CD4-positive, CD25-positive, alpha-beta regulatory T cell (primary cell): ENCODE measurements at regions not wholly inside any gene's neighbourhood (a gene's known extent, or its start where the extent isn't known, plus 50 kb on each side); places are given as distances from the start of the nearest gene placed in this dataset.

Source experiments
- ATAC-seq, 2 donors: fragments of 150-1000 bp; cut with Tn5 transposase; one replicate each; pipeline ENCODE4 v1.10.0; 2021; ENCODE audit warnings: low read depth in 2 of 2, moderate number of reproducible peaks in 2 of 2, moderate library complexity in 1 of 2
- DNase-seq, 3 donors: peaks; one replicate each; pipeline versions ENCODE4 v3.0.0 to v3.0.0-alpha.2; 2012 to 2022; ENCODE audit warnings: mixed read lengths in 1 of 3
- H3K27ac ChIP-seq: one replicate; pipeline ENCODE4 v1.7.0; 2013; ENCODE audit warnings: mild to moderate bottlenecking, low read length; ENCODE audit not compliant: insufficient read depth, poor library complexity, severe bottlenecking
- H3K27me3 ChIP-seq: one replicate; pipeline ENCODE4 v1.7.0; 2013; ENCODE audit warnings: low read length; ENCODE audit not compliant: control insufficient read depth, insufficient read depth
- H3K36me3 ChIP-seq: one replicate; pipeline ENCODE4 v1.7.0; 2013; ENCODE audit warnings: mild to moderate bottlenecking, low read length, moderate library complexity; ENCODE audit not compliant: control insufficient read depth, insufficient read depth
- H3K4me1 ChIP-seq: 2 replicates; pipeline ENCODE4 v1.7.0; 2013; ENCODE audit warnings: mild to moderate bottlenecking, low read length; ENCODE audit not compliant: insufficient read depth, control insufficient read depth, poor library complexity, severe bottlenecking
- H3K4me3 ChIP-seq: one replicate; pipeline ENCODE4 v1.7.0; 2013; ENCODE audit warnings: low read depth, mild to moderate bottlenecking, low read length, moderate library complexity
- H3K9me3 ChIP-seq, 2 experiments: 1 replicate in 1 of 2; 2 replicates in 1 of 2; pipeline ENCODE4 v1.7.0; 2013; ENCODE audit warnings: low read length in 2 of 2, mild to moderate bottlenecking in 1 of 2, moderate library complexity in 1 of 2; ENCODE audit not compliant: control insufficient read depth in 2 of 2
- H3K27ac Mint-ChIP-seq, 3 donors: one replicate each; pipeline ENCODE4 v1.8.0; 2020 to 2022; ENCODE audit warnings: mild to moderate bottlenecking in 3 of 3, mixed read lengths in 3 of 3, moderate library complexity in 2 of 3
- H3K27me3 Mint-ChIP-seq: one replicate; pipeline ENCODE4 v1.8.0; 2022; ENCODE audit warnings: mild to moderate bottlenecking, mixed read lengths
- H3K36me3 Mint-ChIP-seq: one replicate; pipeline ENCODE4 v1.8.0; 2020; ENCODE audit warnings: mixed read lengths
- H3K4me1 Mint-ChIP-seq, 4 donors: one replicate each; pipeline ENCODE4 v1.8.0; 2020 to 2022; ENCODE audit warnings: mixed read lengths in 4 of 4, mild to moderate bottlenecking in 1 of 4
- H3K4me3 Mint-ChIP-seq, 4 donors: one replicate each; pipeline ENCODE4 v1.8.0; 2020 to 2022; ENCODE audit warnings: mild to moderate bottlenecking in 4 of 4, mixed read lengths in 4 of 4, moderate library complexity in 3 of 4
- H3K9me3 Mint-ChIP-seq, 7 donors: one replicate each; pipeline ENCODE4 v1.8.0; 2020 to 2022; ENCODE audit warnings: mixed read lengths in 7 of 7, mild to moderate bottlenecking in 3 of 7, moderate library complexity in 2 of 7

DNA sequence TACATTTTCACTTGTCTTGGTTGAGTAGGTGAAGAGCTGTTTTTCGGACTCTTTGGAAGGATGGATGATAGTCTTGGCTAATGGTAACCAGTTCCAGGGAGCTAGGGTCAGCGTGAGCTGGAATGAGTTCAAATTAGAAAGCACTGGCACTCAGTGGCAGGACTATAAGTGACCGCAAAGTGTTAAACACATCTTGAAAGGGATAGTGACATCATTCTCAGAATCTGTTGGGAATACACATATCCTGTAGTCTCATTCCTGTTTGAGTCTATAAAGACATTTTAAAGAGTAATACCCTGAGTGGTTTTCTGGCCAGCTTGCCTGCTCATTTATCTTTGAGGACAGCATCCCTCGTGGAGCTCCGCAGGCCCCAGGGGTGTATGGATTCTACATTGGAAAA is 56.7 kb upstream of the TMEM248 start:
- H3K4me3 ChIP-seq = no peak overlapping the region
- no peak overlapping the region for H3K27ac ChIP-seq
- Mint-ChIP-seq H3K27ac (peak overlapping the region in 1 of 3 donors; percentile 3), H3K36me3 (peaks cover 41% of the 10 kb centered on the region), H3K27me3 (no peaks in the 10 kb centered on the region), H3K4me1 (peaks cover 0 to 12% (median 10%) of the 10 kb centered on the region in 4 donors), H3K4me3 (no peak overlapping the region), H3K9me3 (no peaks in the 10 kb centered on the region)
- no peaks in the 10 kb centered on the region for H3K27me3 ChIP-seq
- DNase-seq (no peak), ATAC-seq (no peak)
- H3K9me3 ChIP-seq = no peaks in the 10 kb centered on the region
- H3K4me1 ChIP-seq = peaks cover 12% of the 10 kb centered on the region
- no peaks in the 10 kb centered on the region for H3K36me3 ChIP-seq

DNA sequence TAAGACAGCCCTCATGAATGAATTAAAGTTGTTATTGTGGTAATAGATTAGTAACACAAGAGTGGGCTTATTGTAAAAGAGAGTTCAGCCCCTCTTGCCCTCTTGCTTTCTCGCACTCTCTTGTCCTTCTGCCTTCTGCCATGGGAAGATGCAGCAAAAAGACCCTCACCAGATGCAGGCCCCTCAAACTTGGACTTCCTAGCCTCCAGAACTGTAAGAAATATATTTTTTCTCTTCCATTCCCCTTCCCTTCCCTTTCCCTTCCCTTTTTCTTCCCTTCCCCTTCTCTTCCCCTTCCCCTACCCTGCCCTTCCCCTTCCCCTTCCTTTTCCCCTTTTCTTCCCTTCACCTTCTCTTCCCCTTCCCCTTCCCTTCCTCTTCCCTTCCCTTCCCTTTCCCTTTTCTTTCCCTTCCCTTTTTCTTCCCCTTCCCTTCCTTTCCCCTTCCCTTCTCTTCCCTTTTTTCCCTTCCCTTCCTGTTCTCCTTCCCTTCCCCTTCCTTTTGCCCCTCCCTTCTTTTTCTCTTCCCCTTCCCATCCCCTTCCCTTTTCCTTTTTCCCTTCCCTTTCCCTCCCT is 55.6 kb upstream of the TMEM248 start:
- peaks cover 1% of the 10 kb centered on the region for H3K4me1 ChIP-seq
- H3K4me3 ChIP-seq = no peak overlapping the region
- no peaks in the 10 kb centered on the region for H3K9me3 ChIP-seq
- no peak overlapping the region for H3K4me3 Mint-ChIP-seq
- H3K27ac ChIP-seq = no peak overlapping the region
- H3K9me3 Mint-ChIP-seq = no peaks in the 10 kb centered on the region
- no peaks in the 10 kb centered on the region for H3K27me3 Mint-ChIP-seq
- peaks cover 0 to 1% (median under 1%) of the 10 kb centered on the region in 4 donors for H3K4me1 Mint-ChIP-seq
- H3K36me3 Mint-ChIP-seq = peaks cover 38% of the 10 kb centered on the region
- ATAC-seq (no peak), DNase-seq (no peak)
- no peaks in the 10 kb centered on the region for H3K27me3 ChIP-seq
- peaks cover 3% of the 10 kb centered on the region for H3K36me3 ChIP-seq
- H3K27ac Mint-ChIP-seq = peak overlapping the region in 2 of 3 donors; percentile 1 to 3

DNA sequence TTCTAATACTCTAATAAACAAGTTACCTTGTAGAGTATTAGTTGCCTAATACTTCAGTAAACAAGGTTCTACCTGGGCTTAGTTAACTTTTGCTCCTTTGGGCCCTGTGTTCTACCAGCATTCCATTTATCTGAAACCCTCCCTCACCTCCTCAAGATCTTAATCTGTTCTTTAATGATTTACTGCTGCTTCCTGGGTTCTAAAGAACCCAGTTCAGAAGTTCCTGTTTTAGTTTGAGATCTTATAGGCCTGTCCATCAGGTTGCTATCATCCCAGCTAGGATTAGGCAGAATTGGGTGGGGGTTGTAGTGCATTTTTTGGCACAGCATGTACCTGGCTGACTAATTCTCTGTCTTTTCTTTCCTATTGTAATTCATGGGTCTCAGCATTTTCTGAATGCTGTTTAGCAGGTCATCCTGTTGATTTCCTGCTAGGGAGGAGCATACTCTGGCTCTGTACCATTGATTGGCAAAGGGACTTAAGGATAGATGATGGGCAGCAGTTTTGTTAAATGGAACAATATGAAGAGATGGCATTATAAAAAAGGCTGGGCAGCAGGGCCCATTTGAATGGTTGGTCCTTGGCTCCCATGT is 53.7 kb upstream of the TMEM248 start:
- H3K27me3 Mint-ChIP-seq = no peaks in the 10 kb centered on the region

DNA sequence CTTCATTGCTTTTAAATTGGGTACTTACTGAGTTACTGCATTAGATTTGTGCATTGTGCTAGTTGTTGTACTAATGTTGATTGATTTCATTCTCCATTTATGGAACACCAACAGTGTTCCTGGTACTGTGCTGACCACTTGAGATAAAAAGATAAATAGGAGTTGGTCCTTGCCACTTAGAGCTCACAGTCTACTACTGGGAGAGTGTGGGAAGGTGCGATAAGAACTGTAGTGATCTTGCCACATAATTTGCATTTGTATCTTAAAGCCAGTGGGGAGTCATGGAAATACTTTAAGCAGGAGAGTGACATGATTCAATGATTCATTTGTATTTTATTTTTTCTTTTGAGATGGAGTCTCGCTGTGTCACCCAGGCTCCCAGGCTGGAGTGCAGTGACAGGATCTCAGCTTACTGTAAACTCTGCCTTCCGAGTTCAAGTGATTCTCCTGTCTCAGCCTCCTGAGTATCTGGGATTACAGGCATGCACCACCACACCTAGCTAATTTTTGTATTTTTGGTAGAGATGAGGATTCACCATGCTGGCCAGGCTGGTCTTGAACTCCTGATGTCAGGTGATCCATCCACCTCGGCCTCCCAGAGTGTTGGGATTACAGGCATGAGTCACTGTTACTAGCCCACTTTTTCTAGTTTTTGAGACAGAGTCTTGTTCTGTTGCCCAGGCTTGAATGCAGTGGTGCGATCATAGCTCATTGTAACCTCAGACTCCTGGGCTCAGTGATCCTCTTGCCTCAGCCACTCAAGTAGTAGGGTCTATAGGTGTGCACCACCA is 51.2 kb upstream of the TMEM248 start:
- no peak overlapping the region for H3K4me3 ChIP-seq
- no peaks in the 10 kb centered on the region for H3K9me3 ChIP-seq
- Mint-ChIP-seq H3K4me1 (no peaks in the 10 kb centered on the region), H3K36me3 (peaks cover 36% of the 10 kb centered on the region), H3K4me3 (no peak overlapping the region), H3K27ac (no peak overlapping the region), H3K27me3 (no peaks in the 10 kb centered on the region), H3K9me3 (no peaks in the 10 kb centered on the region)
- H3K27me3 ChIP-seq = no peaks in the 10 kb centered on the region
- DNase-seq = no peak
- no peak for ATAC-seq
- no peak overlapping the region for H3K27ac ChIP-seq
- H3K36me3 ChIP-seq = peaks cover 6% of the 10 kb centered on the region
- H3K4me1 ChIP-seq = no peaks in the 10 kb centered on the region

More for the DNA sequence above, 53.7 kb upstream of the TMEM248 start:
- Histone ChIP-seq H3K4me1 (no peaks in the 10 kb centered on the region), H3K27ac (no peak overlapping the region), H3K9me3 (no peaks in the 10 kb centered on the region), H3K27me3 (no peaks in the 10 kb centered on the region), H3K36me3 (peaks cover 6% of the 10 kb centered on the region), H3K4me3 (no peak overlapping the region)
- no peaks in the 10 kb centered on the region for H3K4me1 Mint-ChIP-seq
- ATAC-seq = no peak
- H3K27ac Mint-ChIP-seq = no peak overlapping the region
- H3K4me3 Mint-ChIP-seq = no peak overlapping the region
- peaks cover 48% of the 10 kb centered on the region for H3K36me3 Mint-ChIP-seq
- H3K9me3 Mint-ChIP-seq = no peaks in the 10 kb centered on the region
- DNase-seq = no peak

DNA sequence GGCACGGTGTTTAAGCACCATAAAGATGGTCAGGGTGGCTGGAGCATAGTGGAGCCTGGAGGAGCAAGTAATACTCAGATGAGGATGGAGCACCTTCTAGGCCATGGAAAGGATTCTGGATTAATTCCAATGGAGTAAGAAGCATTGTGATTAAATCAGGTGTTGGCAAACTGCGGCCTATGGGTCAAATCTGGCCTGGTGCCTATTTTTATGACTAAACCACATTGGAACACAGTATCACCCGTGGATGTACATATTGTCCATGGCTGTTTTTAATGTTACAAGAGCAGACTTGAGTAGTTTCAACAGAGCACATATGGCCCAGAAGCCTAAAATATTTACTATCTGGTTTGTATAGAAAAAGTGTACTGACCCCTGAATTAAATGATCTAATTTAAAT is 49.9 kb upstream of the TMEM248 start:
- Histone ChIP-seq H3K27me3 (no peaks in the 10 kb centered on the region), H3K27ac (no peak overlapping the region), H3K9me3 (no peaks in the 10 kb centered on the region), H3K4me3 (no peak overlapping the region), H3K4me1 (no peaks in the 10 kb centered on the region), H3K36me3 (peaks cover 6% of the 10 kb centered on the region)
- no peaks in the 10 kb centered on the region for H3K27me3 Mint-ChIP-seq
- peaks cover 29% of the 10 kb centered on the region for H3K36me3 Mint-ChIP-seq
- H3K4me1 Mint-ChIP-seq = no peaks in the 10 kb centered on the region
- DNase-seq = no peak
- no peak for ATAC-seq
- H3K4me3 Mint-ChIP-seq = no peak overlapping the region
- H3K9me3 Mint-ChIP-seq = no peaks in the 10 kb centered on the region
- H3K27ac Mint-ChIP-seq = no peak overlapping the region
